ENCODE measurements at regions not wholly inside any gene's neighbourhood (a gene's known extent, or its start where the extent isn't known, plus 50 kb on each side); places are given as distances from the start of the nearest gene placed in this dataset.

DNA sequence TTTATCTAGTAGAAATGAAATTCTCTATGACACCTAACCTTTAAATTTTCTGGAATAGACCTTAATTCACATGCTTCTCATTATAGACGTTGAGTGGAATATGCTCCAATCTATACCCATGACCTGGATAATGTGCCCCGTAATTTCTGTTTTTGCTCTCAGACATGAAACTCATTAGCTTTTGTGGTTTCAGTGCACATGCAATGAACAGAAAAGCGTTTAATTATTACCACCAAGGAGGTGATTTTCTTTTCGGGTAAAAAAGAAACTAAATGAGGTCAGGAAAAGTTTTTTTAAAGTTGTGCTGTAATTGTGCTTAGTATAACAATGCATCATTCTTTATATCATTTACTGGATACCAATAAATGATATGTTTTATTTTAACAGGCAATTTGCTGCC is 1703.9 kb upstream of the TENM3 start:
- TF ChIP-seq POLR2A (IDR thresholded peaks at IDR 0.05; ENCODE audit: low read length), result no peak
- TF ChIP-seq GATA1 (IDR thresholded peaks at IDR 0.05; ENCODE audit: low read depth, low read length), result no peak

All from erythroblast (primary cell).